K562 (cell line): ENCODE measurements at regions not wholly inside any gene's neighbourhood (a gene's known extent, or its start where the extent isn't known, plus 50 kb on each side); places are given as distances from the start of the nearest gene placed in this dataset.

ENCODE experiments used
- ATAC-seq: fragments of 200-7000 bp; cut with Tn5 transposase; 3 replicates; pipeline ENCODE4 v1.9.1; 2020; ENCODE audit warnings: moderate library complexity
- BruUV-seq: library from RNA; stranded (reverse); fragments of 400-500 nt; replicated peaks from 2 replicates; lab custom pipeline; 2021; lab: Mats Ljungman, UMichigan
- CTCF ChIA-PET: fragments of 300-600 bp; formaldehyde crosslinking; extraction: SDS; loops from one replicate; lab custom pipeline; 2021; ENCODE audit warnings: low intra/inter-chr PET ratio; lab: Yijun Ruan, JAX
- POLR2A ChIA-PET: fragments of 300-600, 350-650 bp; sonication (Branson Sonifier 250); formaldehyde crosslinking; extraction: SDS; loops from one replicate; lab custom pipeline; 2021; ENCODE audit warnings: antibody characterized with exemption, inconsistent platforms; lab: Yijun Ruan, JAX
- DNase-seq, 4 experiments: peaks; one replicate each; pipeline versions ENCODE4 v3.0.0 to v3.0.0-alpha.2; 2011 to 2018; ENCODE audit warnings: low spot score in 3 of 4, mixed read lengths in 3 of 4; ENCODE audit errors: extremely low read depth in 1 of 4
- FAIRE-seq: peaks from 2 replicates; lab custom pipeline; 2011; peaks lifted over from hg19 to GRCh38; lab: Jason Lieb, UNC
- H2AFZ ChIP-seq: 2 replicates; pipeline ENCODE4 v1.6.0; 2011; ENCODE audit warnings: low read depth, low read length, control low read depth, inconsistent platforms
- H3K27ac ChIP-seq: fragments of 200-600 bp; 3 replicates; pipeline ENCODE4 v1.8.0; 2011; ENCODE audit warnings: low read depth, mild to moderate bottlenecking, control low read depth, inconsistent platforms, low read length, moderate library complexity, mixed read lengths; ENCODE audit errors: extremely low read depth
- H3K27me3 ChIP-seq, 2 experiments: fragments of 300-600 bp in 1 of 2; 2 replicates in 1 of 2; 3 replicates in 1 of 2; pipeline versions ENCODE4 v1.6.0 to v1.8.0; 2011; ENCODE audit warnings: inconsistent platforms in 2 of 2, low read length in 2 of 2, mild to moderate bottlenecking in 1 of 2, mixed read lengths in 1 of 2, moderate library complexity in 1 of 2; ENCODE audit not compliant: control insufficient read depth in 2 of 2, insufficient read depth in 2 of 2
- H3K36me3 ChIP-seq: fragments of 300-600 bp; 3 replicates; pipeline ENCODE4 v1.8.0; 2011; ENCODE audit warnings: mild to moderate bottlenecking, low read length, inconsistent platforms; ENCODE audit not compliant: control insufficient read depth, insufficient read depth
- H3K4me1 ChIP-seq, 2 experiments: fragments of 200-600 bp in 1 of 2; replicated peaks in 1 of 2; 2 replicates in 1 of 2; 3 replicates in 1 of 2; pipeline versions ENCODE4 v1.5.1 to v1.8.0; 2011; ENCODE audit warnings: inconsistent platforms in 2 of 2, low read length in 2 of 2, mild to moderate bottlenecking in 1 of 2, mixed read lengths in 1 of 2, moderate library complexity in 1 of 2; ENCODE audit not compliant: control insufficient read depth in 2 of 2, insufficient read depth in 2 of 2
- H3K4me2 ChIP-seq: 2 replicates; pipeline ENCODE4 v1.6.1; 2011; ENCODE audit warnings: low read length, control low read depth, inconsistent platforms, mixed read lengths; ENCODE audit not compliant: insufficient read depth
- H3K4me3 ChIP-seq: fragments of 200-600 bp; sonication (generic), shearing (Covaris generic); 2 replicates; pipeline ENCODE4 v1.5.1; 2016; ENCODE audit warnings: control low read depth, inconsistent platforms
- H3K79me2 ChIP-seq: fragments of 200-600 bp; 3 replicates; pipeline ENCODE4 v1.8.0; 2011; ENCODE audit warnings: low read length, inconsistent platforms; ENCODE audit not compliant: control insufficient read depth, insufficient read depth
- H3K9ac ChIP-seq, 2 experiments: 2 replicates each; pipeline versions ENCODE4 v1.6.0 to v1.6.1; 2011; ENCODE audit warnings: low read depth in 2 of 2, low read length in 2 of 2, control low read depth in 1 of 2, inconsistent platforms in 1 of 2, mild to moderate bottlenecking in 1 of 2, mixed read lengths in 1 of 2; ENCODE audit not compliant: insufficient read depth in 1 of 2
- H3K9me1 ChIP-seq: one replicate; pipeline ENCODE4 v1.6.0; 2011; ENCODE audit warnings: inconsistent platforms, mild to moderate bottlenecking, low read length, moderate library complexity; ENCODE audit not compliant: control insufficient read depth, insufficient read depth
- H3K9me3 ChIP-seq: replicated peaks from 2 replicates; pipeline ENCODE4 v1.5.1; 2011; ENCODE audit warnings: low read depth, low read length, inconsistent platforms; ENCODE audit not compliant: control insufficient read depth, insufficient read depth
- H4K20me1 ChIP-seq: replicated peaks from 2 replicates; pipeline ENCODE4 v1.6.1; 2011; ENCODE audit warnings: low read length, inconsistent platforms, mixed read lengths; ENCODE audit not compliant: control insufficient read depth, insufficient read depth
- ATF7 ChIP-seq: fragments of 450-650 bp; IDR thresholded peaks from 2 replicates; pipeline ENCODE4 v1.7.1; 2014; ENCODE audit warnings: mild to moderate bottlenecking, moderate library complexity
- BRD4 ChIP-seq: fragments of 200-600 bp; sonication (generic); IDR thresholded peaks from 2 replicates; pipeline ENCODE4 v1.6.1; 2017; ENCODE audit warnings: inconsistent platforms
- FOSL1 ChIP-seq: fragments of 200-800 bp; sonication (Bioruptor generic); conservative IDR thresholded peaks from 2 replicates; pipeline ENCODE4 v1.6.1; 2016; ENCODE audit warnings: missing genetic modification characterization, missing compliant biosample characterization
- MECOM ChIP-seq: fragments of 250-450 bp; sonication (Bioruptor Pico); IDR thresholded peaks from 2 replicates; pipeline ENCODE4 v1.8.0; 2022; ENCODE audit warnings: inconsistent platforms
- PRMT5 ChIP-seq: sonication (generic); formaldehyde crosslinking; IDR thresholded peaks from 2 replicates; pipeline ENCODE4 v1.5.0; 2020; ENCODE audit warnings: missing genetic modification reagents
- SAFB2 ChIP-seq: fragments of 200-400 bp; formaldehyde crosslinking; IDR thresholded peaks from 2 replicates; pipeline ENCODE4 v1.6.1; 2018; ENCODE audit warnings: borderline replicate concordance, low read length, low read depth, moderate library complexity; ENCODE audit not compliant: severe bottlenecking
- SLC30A9 ChIP-seq: fragments of 250-450 bp; sonication (Bioruptor Pico); IDR thresholded peaks from 2 replicates; pipeline ENCODE4 v1.8.0; 2022; ENCODE audit warnings: mild to moderate bottlenecking, moderate library complexity
- SMARCA4 ChIP-seq: fragments of 450-650 bp; IDR thresholded peaks from 2 replicates; pipeline ENCODE4 v1.6.1; 2016
- ZEB2 ChIP-seq: fragments of 450-650 bp; IDR thresholded peaks from 2 replicates; pipeline ENCODE4 v1.6.1; 2016
- ZFPM2 ChIP-seq: fragments of 250-450 bp; sonication (Bioruptor Pico); IDR thresholded peaks from 2 replicates; pipeline ENCODE4 v1.5.1; 2022; ENCODE audit warnings: mild to moderate bottlenecking
- ZNF584 ChIP-seq: fragments of 200-800 bp; sonication (Bioruptor generic); IDR thresholded peaks from 2 replicates; pipeline ENCODE4 v1.6.1; 2016; ENCODE audit warnings: low read depth, mild to moderate bottlenecking, missing genetic modification characterization, missing compliant biosample characterization
- WGBS: fragments of 100-300 bp; shearing (Covaris generic); methylation state at CpG from one replicate; pipeline ENCODE4 v1.1.6; 2016; ENCODE audit warnings: low coverage, mixed read lengths; ENCODE audit not compliant: insufficient coverage; ENCODE audit errors: missing lambda C conversion rate; 5-methylcytosine and 5-hydroxymethylcytosine counted together
- in situ Hi-C: fragments of 300-500 bp; cut with MboI; formaldehyde crosslinking; loops from 4 replicates; pipeline ENCODE4 v1.15.0; 2018; ENCODE audit warnings: inconsistent platforms, mixed read lengths
- intact Hi-C: fragments of 100-400 bp; cut with micrococcal nuclease; formaldehyde crosslinking; loops from 2 replicates; pipeline ENCODE4 v1.14.2; 2022
- TF ChIP-seq, protein P1 (sequence below): sonication (generic); formaldehyde crosslinking; IDR thresholded peaks from 2 replicates; pipeline ENCODE4 v1.8.0; 2022; ENCODE audit warnings: mild to moderate bottlenecking, low read depth, missing genetic modification reagents
- TF ChIP-seq, protein P2 (sequence below): sonication (generic); formaldehyde crosslinking; IDR thresholded peaks from 2 replicates; pipeline ENCODE4 v1.8.0; 2022; ENCODE audit warnings: missing genetic modification reagents, mild to moderate bottlenecking, borderline replicate concordance
- TF ChIP-seq, protein P3 (sequence below): fragments of 250-450 bp; sonication (Bioruptor Pico); IDR thresholded peaks from 2 replicates; pipeline ENCODE4 v1.8.0; 2022; ENCODE audit warnings: inconsistent platforms, mild to moderate bottlenecking, moderate library complexity, borderline replicate concordance
- TF ChIP-seq, protein P4 (sequence below): sonication (generic); formaldehyde crosslinking; IDR thresholded peaks from 2 replicates; pipeline ENCODE4 v1.8.0; 2022; ENCODE audit warnings: mild to moderate bottlenecking, missing genetic modification reagents

DNA sequence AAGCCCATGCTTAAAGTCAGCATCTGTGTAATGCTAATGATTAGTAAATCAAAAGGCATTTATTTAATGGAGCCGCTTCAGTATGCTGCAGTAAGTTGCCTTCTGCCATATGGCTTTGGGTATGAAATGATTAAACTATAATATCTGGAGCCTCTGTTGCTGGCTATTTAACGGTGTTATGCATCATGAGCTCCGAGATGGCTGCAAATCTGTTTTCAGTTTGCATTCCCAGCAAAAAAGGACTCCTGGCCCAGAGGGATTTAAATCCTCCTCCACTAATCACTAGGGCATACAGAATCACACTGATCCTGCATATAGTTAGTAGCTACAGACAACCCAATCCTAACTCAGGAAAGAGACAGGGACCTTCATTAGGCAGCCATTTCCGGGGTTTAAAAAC is 171.5 kb upstream of the EEA1 start:
- Histone ChIP-seq H3K9me3 (no peaks in the 10 kb centered on the region), H3K4me1 (peaks cover 0 to 4% of the 10 kb centered on the region in 2 experiments; a peak in 1 of 5 replicates), H3K9ac (no peak overlapping the region), H3K4me3 (no peak overlapping the region), H3K27me3 (no peaks in the 10 kb centered on the region), H2AFZ (0 out of 2 replicates have a peak overlapping the region, but pooled peaks have one; percentile 11), H3K27ac (no peak overlapping the region), H3K36me3 (no peaks in the 10 kb centered on the region), H3K79me2 (no peaks in the 10 kb centered on the region), H3K4me2 (no peak overlapping the region), H3K9me1 (no peaks in the 10 kb centered on the region), H4K20me1 (no peaks in the 10 kb centered on the region)
- ATAC-seq (no peak), FAIRE-seq (no peak), DNase-seq (no peak)
- in situ Hi-C loops (no loop called here), intact Hi-C loops (no loop called here)
- ChIA-PET POLR2A (interaction anchor here (0.7 to 1.1 kb wide), 2 partner anchors 122 to 143 kb away, joined by 3 to 4 read pairs; no protein-coding TSS in a partner anchor), CTCF (no interaction called here)
- WGBS, result 48% methylated on average over 4 of the region's 4 CpGs
- BruUV-seq, result no TSS peak
- no peak for TF ChIP-seq FOSL1 (tag)
- no peak for TF ChIP-seq ATF7
- TF ChIP-seq SAFB2, result no peak
- TF ChIP-seq SMARCA4, result no peak
- TF ChIP-seq SLC30A9 (CRISPR knock-in tag), result no peak
- TF ChIP-seq PRMT5 (CRISPR knock-in tag), result no peak
- TF ChIP-seq, protein P1, sequence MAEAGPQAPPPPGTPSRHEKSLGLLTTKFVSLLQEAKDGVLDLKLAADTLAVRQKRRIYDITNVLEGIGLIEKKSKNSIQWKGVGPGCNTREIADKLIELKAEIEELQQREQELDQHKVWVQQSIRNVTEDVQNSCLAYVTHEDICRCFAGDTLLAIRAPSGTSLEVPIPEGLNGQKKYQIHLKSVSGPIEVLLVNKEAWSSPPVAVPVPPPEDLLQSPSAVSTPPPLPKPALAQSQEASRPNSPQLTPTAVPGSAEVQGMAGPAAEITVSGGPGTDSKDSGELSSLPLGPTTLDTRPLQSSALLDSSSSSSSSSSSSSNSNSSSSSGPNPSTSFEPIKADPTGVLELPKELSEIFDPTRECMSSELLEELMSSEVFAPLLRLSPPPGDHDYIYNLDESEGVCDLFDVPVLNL, result no peak
- no peak for TF ChIP-seq ZNF584 (CRISPR knock-in tag)
- TF ChIP-seq, protein P2, sequence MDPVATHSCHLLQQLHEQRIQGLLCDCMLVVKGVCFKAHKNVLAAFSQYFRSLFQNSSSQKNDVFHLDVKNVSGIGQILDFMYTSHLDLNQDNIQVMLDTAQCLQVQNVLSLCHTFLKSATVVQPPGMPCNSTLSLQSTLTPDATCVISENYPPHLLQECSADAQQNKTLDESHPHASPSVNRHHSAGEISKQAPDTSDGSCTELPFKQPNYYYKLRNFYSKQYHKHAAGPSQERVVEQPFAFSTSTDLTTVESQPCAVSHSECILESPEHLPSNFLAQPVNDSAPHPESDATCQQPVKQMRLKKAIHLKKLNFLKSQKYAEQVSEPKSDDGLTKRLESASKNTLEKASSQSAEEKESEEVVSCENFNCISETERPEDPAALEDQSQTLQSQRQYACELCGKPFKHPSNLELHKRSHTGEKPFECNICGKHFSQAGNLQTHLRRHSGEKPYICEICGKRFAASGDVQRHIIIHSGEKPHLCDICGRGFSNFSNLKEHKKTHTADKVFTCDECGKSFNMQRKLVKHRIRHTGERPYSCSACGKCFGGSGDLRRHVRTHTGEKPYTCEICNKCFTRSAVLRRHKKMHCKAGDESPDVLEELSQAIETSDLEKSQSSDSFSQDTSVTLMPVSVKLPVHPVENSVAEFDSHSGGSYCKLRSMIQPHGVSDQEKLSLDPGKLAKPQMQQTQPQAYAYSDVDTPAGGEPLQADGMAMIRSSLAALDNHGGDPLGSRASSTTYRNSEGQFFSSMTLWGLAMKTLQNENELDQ (CRISPR knock-in tag), result no peak
- no peak for TF ChIP-seq BRD4
- TF ChIP-seq ZFPM2, result no peak
- TF ChIP-seq, protein P3, sequence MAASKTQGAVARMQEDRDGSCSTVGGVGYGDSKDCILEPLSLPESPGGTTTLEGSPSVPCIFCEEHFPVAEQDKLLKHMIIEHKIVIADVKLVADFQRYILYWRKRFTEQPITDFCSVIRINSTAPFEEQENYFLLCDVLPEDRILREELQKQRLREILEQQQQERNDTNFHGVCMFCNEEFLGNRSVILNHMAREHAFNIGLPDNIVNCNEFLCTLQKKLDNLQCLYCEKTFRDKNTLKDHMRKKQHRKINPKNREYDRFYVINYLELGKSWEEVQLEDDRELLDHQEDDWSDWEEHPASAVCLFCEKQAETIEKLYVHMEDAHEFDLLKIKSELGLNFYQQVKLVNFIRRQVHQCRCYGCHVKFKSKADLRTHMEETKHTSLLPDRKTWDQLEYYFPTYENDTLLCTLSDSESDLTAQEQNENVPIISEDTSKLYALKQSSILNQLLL (CRISPR knock-in tag), result no peak
- TF ChIP-seq ZEB2, result no peak
- TF ChIP-seq, protein P4, sequence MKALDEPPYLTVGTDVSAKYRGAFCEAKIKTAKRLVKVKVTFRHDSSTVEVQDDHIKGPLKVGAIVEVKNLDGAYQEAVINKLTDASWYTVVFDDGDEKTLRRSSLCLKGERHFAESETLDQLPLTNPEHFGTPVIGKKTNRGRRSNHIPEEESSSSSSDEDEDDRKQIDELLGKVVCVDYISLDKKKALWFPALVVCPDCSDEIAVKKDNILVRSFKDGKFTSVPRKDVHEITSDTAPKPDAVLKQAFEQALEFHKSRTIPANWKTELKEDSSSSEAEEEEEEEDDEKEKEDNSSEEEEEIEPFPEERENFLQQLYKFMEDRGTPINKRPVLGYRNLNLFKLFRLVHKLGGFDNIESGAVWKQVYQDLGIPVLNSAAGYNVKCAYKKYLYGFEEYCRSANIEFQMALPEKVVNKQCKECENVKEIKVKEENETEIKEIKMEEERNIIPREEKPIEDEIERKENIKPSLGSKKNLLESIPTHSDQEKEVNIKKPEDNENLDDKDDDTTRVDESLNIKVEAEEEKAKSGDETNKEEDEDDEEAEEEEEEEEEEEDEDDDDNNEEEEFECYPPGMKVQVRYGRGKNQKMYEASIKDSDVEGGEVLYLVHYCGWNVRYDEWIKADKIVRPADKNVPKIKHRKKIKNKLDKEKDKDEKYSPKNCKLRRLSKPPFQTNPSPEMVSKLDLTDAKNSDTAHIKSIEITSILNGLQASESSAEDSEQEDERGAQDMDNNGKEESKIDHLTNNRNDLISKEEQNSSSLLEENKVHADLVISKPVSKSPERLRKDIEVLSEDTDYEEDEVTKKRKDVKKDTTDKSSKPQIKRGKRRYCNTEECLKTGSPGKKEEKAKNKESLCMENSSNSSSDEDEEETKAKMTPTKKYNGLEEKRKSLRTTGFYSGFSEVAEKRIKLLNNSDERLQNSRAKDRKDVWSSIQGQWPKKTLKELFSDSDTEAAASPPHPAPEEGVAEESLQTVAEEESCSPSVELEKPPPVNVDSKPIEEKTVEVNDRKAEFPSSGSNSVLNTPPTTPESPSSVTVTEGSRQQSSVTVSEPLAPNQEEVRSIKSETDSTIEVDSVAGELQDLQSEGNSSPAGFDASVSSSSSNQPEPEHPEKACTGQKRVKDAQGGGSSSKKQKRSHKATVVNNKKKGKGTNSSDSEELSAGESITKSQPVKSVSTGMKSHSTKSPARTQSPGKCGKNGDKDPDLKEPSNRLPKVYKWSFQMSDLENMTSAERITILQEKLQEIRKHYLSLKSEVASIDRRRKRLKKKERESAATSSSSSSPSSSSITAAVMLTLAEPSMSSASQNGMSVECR (CRISPR knock-in tag), result no peak
- TF ChIP-seq MECOM (CRISPR knock-in tag), result no peak
